H1 (cell line): ENCODE measurements at regions not wholly inside any gene's neighbourhood (a gene's known extent, or its start where the extent isn't known, plus 50 kb on each side); places are given as distances from the start of the nearest gene placed in this dataset.
A peak's percentile ranks its signal among the peaks of the same experiment; 100 is the strongest.

Experiments
- CTCF ChIA-PET: fragments of 300-600 bp; sonication (Branson Sonifier 250); formaldehyde crosslinking; loops from one replicate; lab custom pipeline; 2021; ENCODE audit not compliant: partially characterized antibody; lab: Charles Lee
- POLR2A ChIA-PET: fragments of 300-600 bp; sonication (Branson Sonifier 250); formaldehyde crosslinking; loops from one replicate; lab custom pipeline; 2021; ENCODE audit warnings: inconsistent platforms; ENCODE audit not compliant: partially characterized antibody; lab: Charles Lee
- DNase-seq, 2 experiments: peaks; one replicate each; pipeline versions ENCODE4 v3.0.0 to v3.0.0-alpha.2; 2010 to 2022; ENCODE audit warnings: low spot score in 2 of 2, low read depth in 1 of 2, mixed read lengths in 1 of 2
- FAIRE-seq: peaks from 2 replicates; lab custom pipeline; 2011; peaks lifted over from hg19 to GRCh38; lab: Jason Lieb, UNC
- H2AFZ ChIP-seq: 2 replicates; pipeline ENCODE4 v1.8.1; 2012; ENCODE audit warnings: low read length, inconsistent platforms
- H2AK5ac ChIP-seq: 2 replicates; pipeline ENCODE4 v1.6.1; 2013; ENCODE audit warnings: low read depth, low read length
- H2BK120ac ChIP-seq: replicated peaks from 2 replicates; pipeline ENCODE3; 2013; ENCODE audit warnings: low read depth, low read length, inconsistent platforms
- H2BK12ac ChIP-seq: 2 replicates; pipeline ENCODE4 v1.6.1; 2013; ENCODE audit warnings: low read depth, low read length
- H2BK15ac ChIP-seq: 2 replicates; pipeline ENCODE4 v1.6.1; 2013; ENCODE audit warnings: low read length
- H2BK20ac ChIP-seq: 2 replicates; pipeline ENCODE4 v1.6.1; 2013; ENCODE audit warnings: low read length
- H2BK5ac ChIP-seq: 2 replicates; pipeline ENCODE4 v1.6.1; 2013; ENCODE audit warnings: low read depth, low read length
- H3K14ac ChIP-seq: 2 replicates; pipeline ENCODE4 v1.6.1; 2013; ENCODE audit warnings: inconsistent platforms; ENCODE audit not compliant: insufficient read length
- H3K18ac ChIP-seq: 2 replicates; pipeline ENCODE4 v1.6.1; 2013; ENCODE audit warnings: low read length; ENCODE audit errors: extremely low read depth
- H3K23ac ChIP-seq: 2 replicates; pipeline ENCODE4 v1.6.1; 2013; ENCODE audit warnings: inconsistent platforms; ENCODE audit not compliant: insufficient read length
- H3K23me2 ChIP-seq: 2 replicates; pipeline ENCODE4 v1.6.1; 2013; ENCODE audit warnings: low read depth, low read length
- H3K27ac ChIP-seq: 2 replicates; pipeline ENCODE4 v1.6.1; 2011; ENCODE audit warnings: low read depth, low read length, inconsistent platforms
- H3K27me3 ChIP-seq, 4 experiments: replicated peaks in 1 of 4; 1 replicate in 1 of 4; 2 replicates in 3 of 4; pipeline versions ENCODE4 v1.6.1 to v1.8.1; 2011 to 2013; ENCODE audit warnings: low read length in 3 of 4, mild to moderate bottlenecking in 3 of 4, inconsistent platforms in 2 of 4, mixed read lengths in 2 of 4, moderate library complexity in 1 of 4; ENCODE audit not compliant: control insufficient read depth in 3 of 4, insufficient read depth in 3 of 4; ENCODE audit errors: extremely low read depth in 1 of 4
- H3K36me3 ChIP-seq, 4 experiments: 2 replicates each; pipeline versions ENCODE4 v1.6.1 to v1.8.1; 2011 to 2013; ENCODE audit warnings: mild to moderate bottlenecking in 4 of 4, low read length in 3 of 4, moderate library complexity in 2 of 4, control low read depth in 1 of 4, inconsistent platforms in 1 of 4; ENCODE audit not compliant: insufficient read depth in 4 of 4, control insufficient read depth in 2 of 4
- H3K4ac ChIP-seq: replicated peaks from 2 replicates; pipeline ENCODE3; 2013; ENCODE audit warnings: low read length, low read depth, mixed read lengths, inconsistent platforms; ENCODE audit not compliant: insufficient read length
- H3K4me1 ChIP-seq, 4 experiments: replicated peaks in 1 of 4; 1 replicate in 1 of 4; 2 replicates in 3 of 4; pipeline versions ENCODE4 v1.6.1 to v1.8.1; 2011 to 2013; ENCODE audit warnings: low read length in 3 of 4, inconsistent platforms in 2 of 4, mixed read lengths in 1 of 4; ENCODE audit not compliant: insufficient read depth in 4 of 4, control insufficient read depth in 3 of 4
- H3K4me2 ChIP-seq, 2 experiments: 2 replicates each; pipeline versions ENCODE4 v1.6.1 to v1.8.1; 2011 to 2013; ENCODE audit warnings: low read depth in 2 of 2, low read length in 2 of 2, control low read depth in 1 of 2, inconsistent platforms in 1 of 2, mild to moderate bottlenecking in 1 of 2; ENCODE audit not compliant: insufficient read depth in 1 of 2
- H3K4me3 ChIP-seq, 4 experiments: fragments of 200-600, 300-600 bp in 1 of 4; sonication (generic), shearing (Covaris generic), sonication (Bioruptor Twin) in 1 of 4; 2 replicates each; pipeline versions ENCODE4 v1.5.1 to v1.8.1; 2011 to 2016; ENCODE audit warnings: low read length in 4 of 4, low read depth in 3 of 4, control low read depth in 2 of 4, inconsistent platforms in 2 of 4, mild to moderate bottlenecking in 2 of 4, mixed read lengths in 1 of 4, moderate library complexity in 1 of 4; ENCODE audit not compliant: insufficient read depth in 2 of 4; ENCODE audit errors: extremely low read depth in 1 of 4
- H3K56ac ChIP-seq: replicated peaks from 2 replicates; pipeline ENCODE3; 2013; ENCODE audit warnings: low read depth, mild to moderate bottlenecking, mixed read lengths, low read length, inconsistent platforms; ENCODE audit not compliant: insufficient read length
- H3K79me1 ChIP-seq: 2 replicates; pipeline ENCODE4 v1.6.1; 2013; ENCODE audit warnings: low read depth, low read length, control low read depth
- H3K79me2 ChIP-seq, 2 experiments: 2 replicates each; pipeline versions ENCODE4 v1.6.1 to v1.8.1; 2012 to 2013; ENCODE audit warnings: low read length in 2 of 2, mild to moderate bottlenecking in 2 of 2, inconsistent platforms in 1 of 2; ENCODE audit not compliant: insufficient read depth in 2 of 2, control insufficient read depth in 1 of 2
- H3K9ac ChIP-seq, 4 experiments: replicated peaks in 1 of 4; 1 replicate in 1 of 4; 2 replicates in 3 of 4; pipeline versions ENCODE4 v1.6.1 to v1.8.1; 2011 to 2013; ENCODE audit warnings: low read depth in 3 of 4, low read length in 3 of 4, control low read depth in 2 of 4, mild to moderate bottlenecking in 2 of 4, moderate library complexity in 2 of 4, inconsistent platforms in 1 of 4; ENCODE audit errors: extremely low read depth in 1 of 4
- H3K9me3 ChIP-seq, 2 experiments: 2 replicates each; pipeline versions ENCODE4 v1.6.1 to v1.8.1; 2012 to 2013; ENCODE audit warnings: mild to moderate bottlenecking in 2 of 2, moderate library complexity in 2 of 2, control low read depth in 1 of 2, inconsistent platforms in 1 of 2, low read depth in 1 of 2, low read length in 1 of 2, mixed read lengths in 1 of 2; ENCODE audit not compliant: insufficient read depth in 2 of 2
- H4K20me1 ChIP-seq, 2 experiments: replicated peaks in 1 of 2; 2 replicates each; pipeline versions ENCODE3 to v1.8.1; 2011 to 2013; ENCODE audit warnings: inconsistent platforms in 2 of 2, low read length in 2 of 2, mild to moderate bottlenecking in 1 of 2; ENCODE audit not compliant: insufficient read depth in 2 of 2, control insufficient read depth in 1 of 2
- H4K5ac ChIP-seq: 2 replicates; pipeline ENCODE4 v1.6.1; 2013; ENCODE audit warnings: low read length, low read depth, mixed read lengths, inconsistent platforms; ENCODE audit not compliant: insufficient read length
- H4K8ac ChIP-seq: 2 replicates; pipeline ENCODE4 v1.8.0; 2013; ENCODE audit warnings: mild to moderate bottlenecking, moderate library complexity, low read length, inconsistent platforms; ENCODE audit not compliant: insufficient read depth; ENCODE audit errors: extremely low read depth
- H4K91ac ChIP-seq: replicated peaks from 2 replicates; pipeline ENCODE3; 2013; ENCODE audit warnings: low read length, mixed read lengths, inconsistent platforms; ENCODE audit not compliant: insufficient read length
- TAF1 ChIP-seq: IDR thresholded peaks from 2 replicates; pipeline ENCODE4 v1.6.1; 2011; ENCODE audit warnings: mild to moderate bottlenecking, low read depth, low read length
- WGBS, 2 experiments: shearing (Covaris generic) in 1 of 2; methylation state at CpG; one replicate each; pipeline versions ENCODE4 v1.1.6 to v1.1.7; 2013 to 2015; ENCODE audit warnings: low lambda C conversion rate in 2 of 2, mixed read lengths in 2 of 2, inconsistent platforms in 1 of 2, low coverage in 1 of 2, missing lambda C conversion rate in 1 of 2; ENCODE audit not compliant: insufficient replicate concordance in 2 of 2, insufficient coverage in 1 of 2, insufficient read length in 1 of 2; ENCODE audit errors: extremely low coverage in 1 of 2, missing lambda C conversion rate in 1 of 2; 5-methylcytosine and 5-hydroxymethylcytosine counted together

GRCh38 chr14:44873536-44873935 is 88.2 kb downstream of the KLHL28 start:
- H2BK12ac ChIP-seq, result no peak overlapping the region
- 0 out of 2 replicates have a peak overlapping the region, but pooled peaks have one; percentile 35 for H4K8ac ChIP-seq
- H3K4me1 ChIP-seq, result peaks cover 0 to 4% (median 0%) of the 10 kb centered on the region in 4 experiments; a peak in 1 of 7 replicates
- no peak overlapping the region for H2BK20ac ChIP-seq
- peak overlapping the region; percentile 36; the same call in 1 of the 2 replicates for H2AFZ ChIP-seq
- H4K5ac ChIP-seq, result no peak overlapping the region
- H4K20me1 ChIP-seq, result no peaks in the 10 kb centered on the region
- no peak overlapping the region for H3K56ac ChIP-seq
- no peaks in the 10 kb centered on the region for H3K9me3 ChIP-seq
- H3K79me1 ChIP-seq, result no peaks in the 10 kb centered on the region
- H3K18ac ChIP-seq, result no peak overlapping the region; the same call in none of the 2 replicates
- H3K4me2 ChIP-seq, result peak overlapping the region; percentile 6 to 76; a peak in 2 of 4 replicates
- no peak overlapping the region for H3K4ac ChIP-seq
- WGBS, 2 experiments, result 77% methylated on average over 10 of the region's 10 CpGs; no CpG with 5 or more reads in 1 of the 2 experiments
- no peak overlapping the region for H3K14ac ChIP-seq
- H3K27ac ChIP-seq, result no peak overlapping the region
- H2AK5ac ChIP-seq, result no peak overlapping the region
- no peak overlapping the region for H2BK5ac ChIP-seq
- no peak overlapping the region for H2BK15ac ChIP-seq
- H3K27me3 ChIP-seq, result no peaks in the 10 kb centered on the region
- H2BK120ac ChIP-seq, result no peak overlapping the region
- H3K36me3 ChIP-seq, result no peaks in the 10 kb centered on the region
- POLR2A ChIA-PET, result no interaction called here
- H3K9ac ChIP-seq, result no peak overlapping the region
- H3K4me3 ChIP-seq, result peak overlapping the region in 1 of 4 experiments; percentile 28; a peak in 1 of 8 replicates
- DNase-seq (no peak), FAIRE-seq (no peak)
- H3K23me2 ChIP-seq, result no peaks in the 10 kb centered on the region; the same call in 1 of the 2 replicates
- no peak overlapping the region for H3K23ac ChIP-seq
- no peak overlapping the region for H4K91ac ChIP-seq
- no peak for TF ChIP-seq TAF1
- H3K79me2 ChIP-seq, result no peaks in the 10 kb centered on the region
- CTCF ChIA-PET, result no interaction called here
